ENCODE measurements at regions not wholly inside any gene's neighbourhood (a gene's known extent, or its start where the extent isn't known, plus 50 kb on each side); places are given as distances from the start of the nearest gene placed in this dataset.

GRCh38 chr15:25492315-25492714 is 53.5 kb upstream of the UBE3A start:
- TF ChIP-seq YY1 (IDR thresholded peaks at IDR 0.05; ENCODE audit: insufficient read depth, insufficient read length) (no peak), SUZ12 (IDR thresholded peaks at IDR 0.05; ENCODE audit: extremely low read depth, insufficient read depth, insufficient read length) (no peak)

Data from NT2/D1 (cell line).